ENCODE measurements at regions not wholly inside any gene's neighbourhood (a gene's known extent, or its start where the extent isn't known, plus 50 kb on each side); places are given as distances from the start of the nearest gene placed in this dataset.

DNA sequence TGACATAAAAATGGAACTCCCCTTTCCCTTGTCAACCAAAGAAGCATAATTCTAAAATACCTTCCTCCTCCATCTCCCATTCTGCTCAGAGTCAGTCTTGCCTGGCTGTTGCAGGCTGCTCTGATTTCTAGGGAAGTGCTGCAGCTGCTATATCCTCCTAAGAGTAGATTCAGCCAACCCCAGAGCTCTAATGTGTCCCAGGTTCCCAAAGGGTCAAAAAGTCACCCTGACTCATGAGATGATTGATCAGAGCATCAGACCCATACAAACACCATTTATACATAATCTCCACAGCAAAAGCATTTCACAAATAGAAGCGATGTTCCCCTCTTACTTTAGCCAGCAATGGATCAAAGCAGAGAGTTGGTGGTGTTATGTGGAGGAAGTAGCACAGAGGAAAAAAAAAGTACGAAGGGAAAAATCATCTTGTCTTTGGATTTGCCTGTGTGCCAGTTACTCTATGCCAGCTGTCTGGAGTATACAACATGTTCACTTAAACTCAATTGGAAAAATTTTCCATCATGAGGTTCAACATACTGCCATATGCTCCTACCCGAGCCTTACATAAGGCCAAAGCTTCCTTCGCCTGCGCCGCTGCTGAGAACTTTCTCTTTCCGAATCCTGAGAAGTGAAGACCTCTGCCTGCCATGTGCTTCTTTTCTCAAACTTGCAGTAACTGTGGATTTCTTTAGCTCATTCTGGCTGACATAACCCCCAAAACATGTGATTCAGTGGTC lies 258.0 kb downstream of the TLE4 start:
- Histone ChIP-seq H3K9me3 (replicated peaks; ENCODE audit: control insufficient read depth, low read depth, low read length) (no peaks in the 10 kb centered on the region), H3K36me3 (ENCODE audit: control insufficient read depth, insufficient read depth, low read length) (no peaks in the 10 kb centered on the region), H3K27me3 (ENCODE audit: control insufficient read depth, insufficient read depth, low read length) (no peaks in the 10 kb centered on the region), H3K4me3 (ENCODE audit: low read length) (no peak overlapping the region), H3K4me1 (ENCODE audit: control insufficient read depth, insufficient read depth, low read length) (no peaks in the 10 kb centered on the region), H3K27ac (ENCODE audit: low read length) (no peak overlapping the region)
- WGBS (ENCODE audit: insufficient coverage) = 98% methylated on average over 5 of the region's 7 CpGs
- peak; percentile 35 for DNase-seq

DNA sequence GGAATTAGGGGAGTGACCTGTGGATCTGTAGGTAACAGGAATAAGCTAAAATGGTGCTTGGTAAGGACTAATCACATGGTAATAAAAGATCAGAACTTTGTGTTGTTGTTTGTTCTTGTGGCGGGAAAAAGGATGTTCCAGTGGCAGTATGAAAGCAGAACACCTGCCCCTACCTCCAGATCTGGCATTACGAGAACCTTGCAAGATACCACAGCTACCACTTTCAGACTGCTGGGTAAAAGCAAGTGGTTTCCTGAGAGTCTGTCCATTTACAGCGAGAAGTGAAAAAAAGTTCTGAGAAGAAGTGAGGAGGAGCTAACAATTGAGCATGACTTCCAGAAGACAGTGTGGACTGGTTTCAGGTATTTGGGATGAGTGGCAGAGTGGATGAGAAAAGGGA lies 252.5 kb downstream of the TLE4 start:
- Histone ChIP-seq H3K27me3 (ENCODE audit: control insufficient read depth, insufficient read depth, low read length) (no peaks in the 10 kb centered on the region), H3K4me3 (ENCODE audit: low read length) (no peak overlapping the region), H3K36me3 (ENCODE audit: control insufficient read depth, insufficient read depth, low read length) (no peaks in the 10 kb centered on the region), H3K4me1 (ENCODE audit: control insufficient read depth, insufficient read depth, low read length) (no peaks in the 10 kb centered on the region), H3K27ac (ENCODE audit: low read length) (no peak overlapping the region), H3K9me3 (replicated peaks; ENCODE audit: control insufficient read depth, low read depth, low read length) (no peaks in the 10 kb centered on the region)
- DNase-seq = no peak
- no CpG with 5 or more reads among the region's 3 CpGs for WGBS (ENCODE audit: insufficient coverage)

DNA sequence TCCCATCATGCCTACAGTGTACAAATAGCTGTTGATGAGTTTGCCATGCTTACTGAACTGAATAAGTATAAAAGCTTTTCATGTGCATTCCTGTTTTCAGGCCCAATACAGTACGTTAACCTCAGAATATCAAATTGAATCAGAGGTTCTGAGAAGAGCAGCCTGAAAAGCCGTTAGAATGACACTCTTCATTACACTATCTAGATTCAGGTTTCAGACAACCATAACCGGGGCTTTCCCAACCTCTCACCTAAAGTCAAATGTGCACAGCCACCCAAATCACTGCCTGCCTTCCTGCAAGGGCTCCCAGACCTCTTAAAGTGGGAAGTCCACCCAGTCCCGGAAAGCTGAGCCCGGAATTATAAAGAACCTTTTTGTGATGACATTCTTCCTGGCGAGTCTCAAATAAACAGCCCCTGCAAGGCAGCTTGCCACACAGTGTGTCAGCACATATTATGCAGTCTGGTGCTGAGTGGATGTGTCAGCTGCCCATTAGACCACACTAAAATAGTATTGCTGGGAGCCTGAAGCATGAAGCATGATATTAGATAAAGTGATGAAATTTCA lies 245.8 kb downstream of the TLE4 start:
- H3K27ac ChIP-seq (ENCODE audit: low read length) = no peak overlapping the region
- no peaks in the 10 kb centered on the region for H3K36me3 ChIP-seq (ENCODE audit: control insufficient read depth, insufficient read depth, low read length)
- no peaks in the 10 kb centered on the region for H3K27me3 ChIP-seq (ENCODE audit: control insufficient read depth, insufficient read depth, low read length)
- H3K9me3 ChIP-seq (replicated peaks; ENCODE audit: control insufficient read depth, low read depth, low read length) = no peaks in the 10 kb centered on the region
- H3K4me1 ChIP-seq (ENCODE audit: control insufficient read depth, insufficient read depth, low read length) = no peaks in the 10 kb centered on the region
- no peak overlapping the region for H3K4me3 ChIP-seq (ENCODE audit: low read length)
- peak; percentile 66 for DNase-seq
- 48% methylated on average over 3 of the region's 6 CpGs for WGBS (ENCODE audit: insufficient coverage)

DNA sequence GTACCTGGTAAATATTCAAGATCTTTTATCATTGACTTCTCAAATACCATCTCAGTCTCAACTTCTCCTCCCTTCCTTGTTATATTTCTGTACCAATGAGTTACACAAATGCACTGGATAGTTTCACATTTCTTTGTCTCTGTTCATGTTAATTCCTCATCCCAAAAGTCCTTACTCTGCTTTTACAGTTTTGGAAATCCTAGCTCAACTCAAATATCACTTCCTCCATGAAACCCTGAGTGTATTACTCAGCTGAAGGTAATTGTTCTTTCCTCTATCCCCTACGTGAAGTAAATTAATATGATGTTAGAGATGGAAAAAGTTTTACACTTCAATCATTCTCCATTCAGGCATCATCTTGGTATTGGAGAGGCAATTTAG lies 241.5 kb downstream of the TLE4 start:
- no CpG with 5 or more reads among the region's 1 CpG for WGBS (ENCODE audit: insufficient coverage)
- H3K27ac ChIP-seq (ENCODE audit: low read length) = no peak overlapping the region
- no peaks in the 10 kb centered on the region for H3K36me3 ChIP-seq (ENCODE audit: control insufficient read depth, insufficient read depth, low read length)
- peaks cover 2% of the 10 kb centered on the region for H3K4me1 ChIP-seq (ENCODE audit: control insufficient read depth, insufficient read depth, low read length)
- no peaks in the 10 kb centered on the region for H3K27me3 ChIP-seq (ENCODE audit: control insufficient read depth, insufficient read depth, low read length)
- peak; percentile 47 for DNase-seq
- no peaks in the 10 kb centered on the region for H3K9me3 ChIP-seq (replicated peaks; ENCODE audit: control insufficient read depth, low read depth, low read length)
- no peak overlapping the region for H3K4me3 ChIP-seq (ENCODE audit: low read length)

DNA sequence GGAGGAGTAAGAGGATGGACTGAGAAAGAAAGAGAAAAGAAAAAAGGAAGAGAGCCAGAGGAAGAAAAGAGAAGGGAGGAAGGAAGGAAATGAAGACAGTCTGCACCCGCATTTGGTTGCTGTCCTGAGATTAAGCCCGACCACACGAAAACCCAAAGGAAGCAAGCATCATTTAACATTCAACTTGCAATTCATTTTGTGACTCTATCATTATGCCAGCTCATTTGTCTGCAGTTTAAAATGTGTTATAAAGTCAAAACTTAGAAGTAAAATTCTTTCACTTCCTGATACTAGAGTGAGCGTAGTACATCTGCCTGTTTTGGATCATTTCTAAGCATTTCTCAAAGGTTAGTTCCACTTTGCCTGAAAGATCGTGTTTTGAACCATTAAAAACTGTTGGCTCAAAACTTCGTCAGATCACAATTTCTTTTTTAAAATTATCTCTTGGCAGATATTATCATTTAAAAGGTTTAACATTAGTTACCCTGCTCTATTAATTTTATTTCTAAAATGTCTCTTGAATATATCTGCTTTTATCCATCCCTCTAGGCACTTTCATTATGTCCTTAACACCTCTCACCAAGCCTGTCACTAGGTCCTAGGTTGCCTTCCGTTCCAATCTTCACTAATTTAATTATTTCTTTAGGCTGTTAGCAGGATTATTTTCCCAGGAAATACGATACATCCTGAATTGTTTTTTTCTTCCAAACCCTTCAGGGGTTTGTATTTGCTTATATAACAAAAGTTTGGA lies 240.9 kb downstream of the TLE4 start:
- Histone ChIP-seq H3K9me3 (replicated peaks; ENCODE audit: control insufficient read depth, low read depth, low read length) (no peaks in the 10 kb centered on the region), H3K27ac (ENCODE audit: low read length) (no peak overlapping the region), H3K27me3 (ENCODE audit: control insufficient read depth, insufficient read depth, low read length) (no peaks in the 10 kb centered on the region), H3K4me3 (ENCODE audit: low read length) (no peak overlapping the region), H3K4me1 (ENCODE audit: control insufficient read depth, insufficient read depth, low read length) (peaks cover 2% of the 10 kb centered on the region), H3K36me3 (ENCODE audit: control insufficient read depth, insufficient read depth, low read length) (no peaks in the 10 kb centered on the region)
- no CpG with 5 or more reads among the region's 8 CpGs for WGBS (ENCODE audit: insufficient coverage)
- peak; percentile 40 for DNase-seq

DNA sequence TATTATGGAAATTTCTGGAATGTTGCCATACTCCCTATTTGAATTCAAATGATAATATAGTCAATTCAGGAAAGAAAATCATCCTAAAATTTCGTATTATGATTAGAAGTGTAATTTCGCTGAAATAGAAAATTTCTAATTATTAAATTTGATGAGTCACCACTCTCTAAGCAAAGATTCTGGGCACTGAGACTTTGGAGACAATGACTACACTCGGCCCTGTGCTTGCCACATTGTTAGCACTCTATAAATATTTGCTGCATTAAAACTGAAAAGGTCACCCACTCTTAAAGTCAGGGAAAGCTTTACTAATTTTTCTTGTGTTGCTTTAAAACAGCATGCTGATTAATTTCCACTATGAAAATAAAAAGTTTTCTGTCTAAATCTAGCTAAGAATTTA lies 240.3 kb downstream of the TLE4 start:
- H3K9me3 ChIP-seq (replicated peaks; ENCODE audit: control insufficient read depth, low read depth, low read length) = no peaks in the 10 kb centered on the region
- no peaks in the 10 kb centered on the region for H3K36me3 ChIP-seq (ENCODE audit: control insufficient read depth, insufficient read depth, low read length)
- peaks cover 2% of the 10 kb centered on the region for H3K4me1 ChIP-seq (ENCODE audit: control insufficient read depth, insufficient read depth, low read length)
- no peaks in the 10 kb centered on the region for H3K27me3 ChIP-seq (ENCODE audit: control insufficient read depth, insufficient read depth, low read length)
- H3K27ac ChIP-seq (ENCODE audit: low read length) = no peak overlapping the region
- H3K4me3 ChIP-seq (ENCODE audit: low read length) = no peak overlapping the region
- WGBS (ENCODE audit: insufficient coverage) = no CpG with 5 or more reads among the region's 3 CpGs
- no peak for DNase-seq

DNA sequence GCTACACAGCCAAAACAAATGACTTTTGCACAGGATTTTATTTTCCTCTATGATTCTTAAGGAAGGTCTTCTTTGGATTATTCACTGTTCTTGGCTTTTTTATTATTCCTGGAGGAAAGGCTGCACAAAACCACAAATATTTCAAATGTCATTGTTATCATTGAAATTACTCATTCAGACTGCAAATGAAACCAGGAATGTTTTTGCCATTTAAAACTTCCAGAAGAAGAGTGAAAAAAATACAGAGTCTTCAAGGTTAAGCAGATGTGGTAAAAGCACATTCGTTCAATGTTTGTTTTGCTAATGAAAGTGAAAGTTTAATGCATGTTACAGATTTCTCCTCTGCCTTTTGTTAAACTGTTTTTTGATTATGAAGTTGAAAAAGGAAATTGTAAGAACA lies 238.2 kb downstream of the TLE4 start:
- H3K9me3 ChIP-seq (replicated peaks; ENCODE audit: control insufficient read depth, low read depth, low read length) = no peaks in the 10 kb centered on the region
- H3K4me3 ChIP-seq (ENCODE audit: low read length) = no peak overlapping the region
- H3K27ac ChIP-seq (ENCODE audit: low read length) = no peak overlapping the region
- peaks cover 2% of the 10 kb centered on the region for H3K4me1 ChIP-seq (ENCODE audit: control insufficient read depth, insufficient read depth, low read length)
- no CpG with 5 or more reads among the region's 1 CpG for WGBS (ENCODE audit: insufficient coverage)
- no peaks in the 10 kb centered on the region for H3K36me3 ChIP-seq (ENCODE audit: control insufficient read depth, insufficient read depth, low read length)
- peak; percentile 59 for DNase-seq
- no peaks in the 10 kb centered on the region for H3K27me3 ChIP-seq (ENCODE audit: control insufficient read depth, insufficient read depth, low read length)

DNA sequence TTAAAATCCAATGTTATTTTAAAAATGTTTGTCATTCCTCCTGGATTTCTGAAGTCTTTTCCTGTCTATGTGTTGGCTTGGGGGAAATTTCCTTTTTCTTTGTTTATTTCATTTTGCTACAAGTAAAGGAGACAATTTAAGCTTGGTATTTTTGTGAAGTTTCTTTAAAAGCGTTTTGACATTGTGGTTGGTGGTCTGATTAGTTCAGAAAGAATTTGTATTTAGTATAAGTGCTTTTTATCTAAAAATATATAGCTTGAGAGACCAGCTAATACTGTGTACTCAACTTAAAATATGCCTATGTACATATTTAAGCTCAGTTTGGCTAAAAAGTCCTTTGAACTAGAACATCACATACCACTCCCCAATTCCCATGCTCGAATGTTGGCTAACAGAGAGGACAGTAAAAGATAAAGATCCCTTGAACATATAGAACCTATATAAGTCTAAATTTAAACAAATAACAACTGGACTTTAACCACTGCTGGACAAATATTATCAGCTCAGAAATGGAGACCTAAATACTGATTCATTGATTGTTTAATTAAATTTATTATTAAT lies 237.6 kb downstream of the TLE4 start:
- Histone ChIP-seq H3K4me1 (ENCODE audit: control insufficient read depth, insufficient read depth, low read length) (peaks cover 2% of the 10 kb centered on the region), H3K9me3 (replicated peaks; ENCODE audit: control insufficient read depth, low read depth, low read length) (no peaks in the 10 kb centered on the region), H3K36me3 (ENCODE audit: control insufficient read depth, insufficient read depth, low read length) (no peaks in the 10 kb centered on the region), H3K27ac (ENCODE audit: low read length) (no peak overlapping the region), H3K4me3 (ENCODE audit: low read length) (no peak overlapping the region), H3K27me3 (ENCODE audit: control insufficient read depth, insufficient read depth, low read length) (no peaks in the 10 kb centered on the region)
- DNase-seq = no peak
- WGBS (ENCODE audit: insufficient coverage) = no CpG with 5 or more reads among the region's 2 CpGs

DNA sequence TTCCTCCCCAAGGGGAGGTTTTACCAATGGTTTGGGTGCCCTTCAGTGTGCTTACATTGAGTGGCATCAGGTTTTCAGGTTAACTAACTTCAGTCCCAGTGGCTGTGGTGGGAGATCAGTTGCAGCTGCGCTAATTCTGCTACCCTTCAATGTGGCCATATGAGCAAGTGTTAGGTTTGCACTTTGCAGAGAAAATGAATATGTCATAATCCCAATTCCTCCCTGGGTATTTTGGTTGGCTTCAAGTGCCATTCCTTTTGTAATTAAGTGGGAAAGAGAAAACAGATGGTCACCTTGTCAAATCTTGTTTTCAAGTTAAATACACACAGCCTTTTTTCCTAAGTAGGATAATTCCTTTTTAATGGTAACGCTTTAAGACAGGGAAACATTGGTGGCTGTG lies 236.2 kb downstream of the TLE4 start:
- H3K27me3 ChIP-seq (ENCODE audit: control insufficient read depth, insufficient read depth, low read length) = no peaks in the 10 kb centered on the region
- peaks cover 2% of the 10 kb centered on the region for H3K4me1 ChIP-seq (ENCODE audit: control insufficient read depth, insufficient read depth, low read length)
- H3K27ac ChIP-seq (ENCODE audit: low read length) = no peak overlapping the region
- no peaks in the 10 kb centered on the region for H3K9me3 ChIP-seq (replicated peaks; ENCODE audit: control insufficient read depth, low read depth, low read length)
- no peak overlapping the region for H3K4me3 ChIP-seq (ENCODE audit: low read length)
- no CpG with 5 or more reads among the region's 2 CpGs for WGBS (ENCODE audit: insufficient coverage)
- DNase-seq = no peak
- H3K36me3 ChIP-seq (ENCODE audit: control insufficient read depth, insufficient read depth, low read length) = no peaks in the 10 kb centered on the region

DNA sequence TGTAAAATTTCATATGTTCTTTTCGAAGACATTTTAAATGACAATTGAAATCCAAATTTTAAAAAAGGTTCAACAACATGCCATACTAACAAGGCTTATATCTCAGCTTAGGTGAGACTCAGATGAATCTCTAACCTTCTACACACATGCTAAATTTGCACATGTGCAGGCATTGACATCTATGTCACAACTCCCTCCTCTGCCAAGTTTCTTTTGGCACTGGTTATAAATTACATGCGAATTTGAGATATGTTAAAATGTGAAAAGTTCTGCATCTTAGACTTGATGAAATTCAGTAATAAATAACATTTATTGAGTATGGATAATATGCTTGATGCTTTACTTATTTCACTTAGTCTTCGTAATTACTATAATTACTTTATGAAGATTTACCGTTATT lies 234.3 kb downstream of the TLE4 start:
- no peak overlapping the region for H3K4me3 ChIP-seq (ENCODE audit: low read length)
- H3K4me1 ChIP-seq (ENCODE audit: control insufficient read depth, insufficient read depth, low read length) = peaks cover 2% of the 10 kb centered on the region
- no peaks in the 10 kb centered on the region for H3K9me3 ChIP-seq (replicated peaks; ENCODE audit: control insufficient read depth, low read depth, low read length)
- WGBS (ENCODE audit: insufficient coverage) = no CpG with 5 or more reads among the region's 4 CpGs
- DNase-seq = peak; percentile 29
- no peaks in the 10 kb centered on the region for H3K27me3 ChIP-seq (ENCODE audit: control insufficient read depth, insufficient read depth, low read length)
- H3K36me3 ChIP-seq (ENCODE audit: control insufficient read depth, insufficient read depth, low read length) = no peaks in the 10 kb centered on the region
- no peak overlapping the region for H3K27ac ChIP-seq (ENCODE audit: low read length)
